NB4 (cell line): ENCODE measurements at regions not wholly inside any gene's neighbourhood (a gene's known extent, or its start where the extent isn't known, plus 50 kb on each side); places are given as distances from the start of the nearest gene placed in this dataset.

Experiments
- CTCF ChIP-seq: IDR thresholded peaks from one replicate; pipeline ENCODE4 v1.5.1; 2012; ENCODE audit warnings: low read depth, low read length
- MYC ChIP-seq: IDR thresholded peaks from 2 replicates; pipeline ENCODE4 v1.6.1; 2011; ENCODE audit warnings: low read depth, low read length
- POLR2A ChIP-seq: IDR thresholded peaks from 2 replicates; pipeline ENCODE4 v1.6.1; 2011; ENCODE audit warnings: mild to moderate bottlenecking; ENCODE audit not compliant: insufficient read length; ENCODE audit errors: extremely low read depth

- no peak for TF ChIP-seq CTCF
- no peak for TF ChIP-seq POLR2A
- TF ChIP-seq MYC = no peak
Observed at GRCh38 chr4:151559595-151559994, 150.6 kb downstream of the FHIP1A start.
